Loucy (cell line): ENCODE measurements at regions not wholly inside any gene's neighbourhood (a gene's known extent, or its start where the extent isn't known, plus 50 kb on each side); places are given as distances from the start of the nearest gene placed in this dataset.

Source experiments
- EZH2phosphoT487 ChIP-seq: fragments of 200-600 bp; IDR thresholded peaks from 2 replicates; pipeline ENCODE4 v1.6.1; 2018; ENCODE audit warnings: antibody characterized with exemption, mild to moderate bottlenecking, moderate library complexity, borderline replicate concordance
- TF ChIP-seq, protein P1 (sequence below): fragments of 200-600 bp; sonication (generic); conservative IDR thresholded peaks from 2 replicates; pipeline ENCODE4 v1.5.1; 2014; ENCODE audit warnings: mild to moderate bottlenecking, antibody characterized with exemption, low read length

DNA sequence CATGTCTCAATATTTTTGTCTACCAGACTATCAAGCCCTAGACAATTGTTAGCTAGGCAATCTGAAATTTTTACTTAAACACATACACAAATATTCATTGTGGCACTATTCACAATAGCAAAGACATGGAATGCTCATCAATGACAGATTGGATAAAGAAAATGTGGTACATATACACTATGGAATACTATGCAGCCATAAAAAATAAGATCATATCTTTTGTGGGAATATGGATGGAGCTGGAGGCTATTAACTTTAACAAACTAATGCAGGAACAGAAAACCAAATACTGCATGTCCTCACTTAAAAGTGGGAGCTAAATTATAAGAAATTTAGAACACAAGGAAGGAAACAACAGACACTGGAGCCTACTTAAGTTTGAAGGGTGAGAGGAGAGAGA, 288.6 kb upstream of the MIR17HG start:
- TF ChIP-seq, protein P1, sequence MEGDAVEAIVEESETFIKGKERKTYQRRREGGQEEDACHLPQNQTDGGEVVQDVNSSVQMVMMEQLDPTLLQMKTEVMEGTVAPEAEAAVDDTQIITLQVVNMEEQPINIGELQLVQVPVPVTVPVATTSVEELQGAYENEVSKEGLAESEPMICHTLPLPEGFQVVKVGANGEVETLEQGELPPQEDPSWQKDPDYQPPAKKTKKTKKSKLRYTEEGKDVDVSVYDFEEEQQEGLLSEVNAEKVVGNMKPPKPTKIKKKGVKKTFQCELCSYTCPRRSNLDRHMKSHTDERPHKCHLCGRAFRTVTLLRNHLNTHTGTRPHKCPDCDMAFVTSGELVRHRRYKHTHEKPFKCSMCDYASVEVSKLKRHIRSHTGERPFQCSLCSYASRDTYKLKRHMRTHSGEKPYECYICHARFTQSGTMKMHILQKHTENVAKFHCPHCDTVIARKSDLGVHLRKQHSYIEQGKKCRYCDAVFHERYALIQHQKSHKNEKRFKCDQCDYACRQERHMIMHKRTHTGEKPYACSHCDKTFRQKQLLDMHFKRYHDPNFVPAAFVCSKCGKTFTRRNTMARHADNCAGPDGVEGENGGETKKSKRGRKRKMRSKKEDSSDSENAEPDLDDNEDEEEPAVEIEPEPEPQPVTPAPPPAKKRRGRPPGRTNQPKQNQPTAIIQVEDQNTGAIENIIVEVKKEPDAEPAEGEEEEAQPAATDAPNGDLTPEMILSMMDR, result no peak
- TF ChIP-seq EZH2phosphoT487, result no peak
